HepG2 (cell line): ENCODE measurements at regions not wholly inside any gene's neighbourhood (a gene's known extent, or its start where the extent isn't known, plus 50 kb on each side); places are given as distances from the start of the nearest gene placed in this dataset.

ENCODE experiments used
- BCL6 ChIP-seq: IDR thresholded peaks from 2 replicates; pipeline ENCODE4 v1.6.1; 2016; ENCODE audit warnings: missing genetic modification reagents, missing compliant biosample characterization
- EP300 ChIP-seq, 3 experiments: sonication (generic) in 1 of 3; formaldehyde crosslinking in 1 of 3; IDR thresholded peaks; 2 replicates each; pipeline versions ENCODE4 v1.5.1 to v1.6.1; 2011 to 2020; ENCODE audit warnings: low read depth in 2 of 3, low read length in 2 of 3, borderline replicate concordance in 1 of 3, improper control_type of control experiment in 1 of 3, mild to moderate bottlenecking in 1 of 3, missing genetic modification reagents in 1 of 3, moderate library complexity in 1 of 3
- ESRRA ChIP-seq: sonication (generic); formaldehyde crosslinking; IDR thresholded peaks from 2 replicates; pipeline ENCODE4 v1.5.1; 2020; ENCODE audit warnings: mild to moderate bottlenecking, low read depth, missing genetic modification reagents
- MTF2 ChIP-seq: sonication (generic); formaldehyde crosslinking; IDR thresholded peaks from 2 replicates; pipeline ENCODE4 v1.5.0; 2020; ENCODE audit warnings: missing genetic modification reagents, borderline replicate concordance
- NRL ChIP-seq: sonication (generic); formaldehyde crosslinking; IDR thresholded peaks from 2 replicates; pipeline ENCODE4 v1.5.0; 2020; ENCODE audit warnings: missing genetic modification reagents, mild to moderate bottlenecking, moderate library complexity, borderline replicate concordance
- PAF1 ChIP-seq: IDR thresholded peaks from 2 replicates; pipeline ENCODE4 v1.6.1; 2016; ENCODE audit warnings: missing genetic modification reagents, missing compliant biosample characterization
- POLR2A ChIP-seq, 2 experiments: IDR thresholded peaks; 2 replicates each; pipeline ENCODE4 v1.6.1; 2011; ENCODE audit warnings: low read depth in 2 of 2, low read length in 2 of 2, mild to moderate bottlenecking in 1 of 2, moderate library complexity in 1 of 2; ENCODE audit not compliant: insufficient read depth in 1 of 2
- PRDM15 ChIP-seq: sonication (generic); formaldehyde crosslinking; IDR thresholded peaks from 2 replicates; pipeline ENCODE4 v1.4.0; 2020; ENCODE audit warnings: missing genetic modification reagents
- TBX2 ChIP-seq: sonication (generic); formaldehyde crosslinking; IDR thresholded peaks from 2 replicates; pipeline ENCODE4 v1.5.0; 2020; ENCODE audit warnings: missing genetic modification reagents, mild to moderate bottlenecking, borderline replicate concordance
- TOE1 ChIP-seq: sonication (generic); formaldehyde crosslinking; IDR thresholded peaks from 2 replicates; pipeline ENCODE4 v1.4.0; 2020; ENCODE audit warnings: mild to moderate bottlenecking, missing genetic modification reagents
- TP53 ChIP-seq: sonication (generic); formaldehyde crosslinking; conservative IDR thresholded peaks from 2 replicates; pipeline ENCODE4 v1.4.0; 2020; ENCODE audit warnings: missing genetic modification reagents
- ZBTB7A ChIP-seq: sonication (generic); formaldehyde crosslinking; IDR thresholded peaks from 2 replicates; pipeline ENCODE4 v1.8.0; 2022; ENCODE audit warnings: mild to moderate bottlenecking, missing genetic modification reagents
- TF ChIP-seq, protein P1 (sequence below): sonication (generic); formaldehyde crosslinking; IDR thresholded peaks from 2 replicates; pipeline ENCODE4 v1.5.0; 2020; ENCODE audit warnings: mild to moderate bottlenecking, missing genetic modification reagents, moderate library complexity

DNA sequence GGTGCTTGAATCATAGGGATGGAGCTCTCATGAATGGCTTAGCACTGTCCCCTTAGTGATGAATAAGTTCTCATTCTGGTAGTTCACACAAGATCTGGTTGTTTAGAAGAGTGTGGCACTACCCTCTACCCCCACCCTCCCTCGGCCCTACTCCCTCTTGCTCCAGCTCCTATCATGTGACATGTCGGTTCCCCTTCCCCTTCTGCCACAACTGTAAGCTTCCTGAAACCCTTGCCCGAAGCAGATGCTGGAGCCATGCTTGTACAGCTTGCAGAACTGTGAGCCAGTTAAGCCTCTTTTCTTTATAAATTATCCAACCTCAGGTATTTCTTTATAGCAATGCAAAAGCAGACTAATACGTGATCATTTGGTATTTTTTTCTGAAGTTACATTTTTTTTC lies 1012.6 kb downstream of the BCL11A start:
- TF ChIP-seq TBX2 (CRISPR knock-in tag) (no peak), TOE1 (CRISPR knock-in tag) (no peak), NRL (CRISPR knock-in tag) (no peak), PRDM15 (CRISPR knock-in tag) (no peak), ZBTB7A (CRISPR knock-in tag) (no peak), PAF1 (CRISPR knock-in tag) (no peak), EP300 (IDR thresholded peaks at IDR 0.05; ENCODE audit: low read depth in 2 of 2, low read length in 2 of 2) (no peak), EP300 (CRISPR knock-in tag; IDR thresholded peaks at IDR 0.05; ENCODE audit: borderline replicate concordance) (no peak), POLR2A (IDR thresholded peaks at IDR 0.05; ENCODE audit: insufficient read depth in 1 of 2, low read depth in 2 of 2, low read length in 2 of 2) (no peak), ESRRA (CRISPR knock-in tag) (no peak), MTF2 (CRISPR knock-in tag) (no peak), TP53 (CRISPR knock-in tag) (no peak), BCL6 (CRISPR knock-in tag) (no peak)
- TF ChIP-seq, protein P1, sequence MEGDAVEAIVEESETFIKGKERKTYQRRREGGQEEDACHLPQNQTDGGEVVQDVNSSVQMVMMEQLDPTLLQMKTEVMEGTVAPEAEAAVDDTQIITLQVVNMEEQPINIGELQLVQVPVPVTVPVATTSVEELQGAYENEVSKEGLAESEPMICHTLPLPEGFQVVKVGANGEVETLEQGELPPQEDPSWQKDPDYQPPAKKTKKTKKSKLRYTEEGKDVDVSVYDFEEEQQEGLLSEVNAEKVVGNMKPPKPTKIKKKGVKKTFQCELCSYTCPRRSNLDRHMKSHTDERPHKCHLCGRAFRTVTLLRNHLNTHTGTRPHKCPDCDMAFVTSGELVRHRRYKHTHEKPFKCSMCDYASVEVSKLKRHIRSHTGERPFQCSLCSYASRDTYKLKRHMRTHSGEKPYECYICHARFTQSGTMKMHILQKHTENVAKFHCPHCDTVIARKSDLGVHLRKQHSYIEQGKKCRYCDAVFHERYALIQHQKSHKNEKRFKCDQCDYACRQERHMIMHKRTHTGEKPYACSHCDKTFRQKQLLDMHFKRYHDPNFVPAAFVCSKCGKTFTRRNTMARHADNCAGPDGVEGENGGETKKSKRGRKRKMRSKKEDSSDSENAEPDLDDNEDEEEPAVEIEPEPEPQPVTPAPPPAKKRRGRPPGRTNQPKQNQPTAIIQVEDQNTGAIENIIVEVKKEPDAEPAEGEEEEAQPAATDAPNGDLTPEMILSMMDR (CRISPR knock-in tag): no peak
